ENCODE measurements at regions not wholly inside any gene's neighbourhood (a gene's known extent, or its start where the extent isn't known, plus 50 kb on each side); places are given as distances from the start of the nearest gene placed in this dataset.
"Not testable (repeated sequence)": the region's sequence is repeated elsewhere in the genome, so short reads cannot be mapped to it uniquely, and the experiment has no call there.

- intact Hi-C loops (cut with DNase I) = no loop called here
- Histone ChIP-seq H3K27ac (ENCODE audit: low read length) (no peak overlapping the region), H3K4me3 (ENCODE audit: low read length) (no peak overlapping the region), H3K4me1 (ENCODE audit: control insufficient read depth, insufficient read depth, low read length) (no peaks in the 10 kb centered on the region), H3K9me3 (ENCODE audit: control insufficient read depth, low read length) (no peaks in the 10 kb centered on the region), H3K27me3 (ENCODE audit: control insufficient read depth, insufficient read depth) (no peaks in the 10 kb centered on the region)
- ATAC-seq (no peak), DNase-seq (no peak)
Observed at GRCh38 chr3:86887876-86888275, 103.1 kb downstream of the VGLL3 start.

DNA sequence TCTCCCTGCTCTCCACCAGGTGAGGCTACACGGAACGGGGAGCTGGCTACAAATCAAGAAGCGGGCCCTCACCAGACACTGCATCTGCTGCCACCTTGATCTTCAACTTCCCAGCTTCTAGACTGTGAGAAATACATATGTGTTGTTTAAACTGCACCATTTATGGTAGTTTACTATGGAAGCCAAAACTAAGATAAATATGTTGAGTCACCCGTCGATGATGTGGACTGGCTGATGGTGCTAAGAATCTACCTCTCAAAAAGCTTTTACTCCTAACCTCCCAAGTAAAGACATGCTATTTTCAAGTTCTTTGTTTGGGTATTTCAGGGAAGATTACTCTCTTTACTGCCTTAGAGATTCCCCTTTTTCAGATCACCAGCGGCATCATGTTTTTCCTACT lies 110.9 kb downstream of the VGLL3 start:
- ATAC-seq (no peak), DNase-seq (no peak)
- H3K4me3 ChIP-seq (ENCODE audit: low read length) = no peak overlapping the region
- no peaks in the 10 kb centered on the region for H3K27me3 ChIP-seq (ENCODE audit: control insufficient read depth, insufficient read depth)
- 92% methylated on average over 6 of the region's 6 CpGs for WGBS
- no peaks in the 10 kb centered on the region for H3K4me1 ChIP-seq (ENCODE audit: control insufficient read depth, insufficient read depth, low read length)
- intact Hi-C loops (cut with DNase I) = no loop called here
- no peak overlapping the region for H3K27ac ChIP-seq (ENCODE audit: low read length)
- no peaks in the 10 kb centered on the region for H3K9me3 ChIP-seq (ENCODE audit: control insufficient read depth, low read length)

GRCh38 chr3:86876504-86877181 lies 114.3 kb downstream of the VGLL3 start:
- H3K27me3 ChIP-seq (ENCODE audit: control insufficient read depth, insufficient read depth); H3K9me3 ChIP-seq (ENCODE audit: control insufficient read depth, low read length); DNase-seq; H3K4me1 ChIP-seq (ENCODE audit: control insufficient read depth, insufficient read depth, low read length); ATAC-seq; intact Hi-C loops (cut with DNase I); H3K4me3 ChIP-seq (ENCODE audit: low read length); H3K27ac ChIP-seq (ENCODE audit: low read length): not testable (repeated sequence)
- 69% methylated on average over 5 of the region's 5 CpGs for WGBS

DNA sequence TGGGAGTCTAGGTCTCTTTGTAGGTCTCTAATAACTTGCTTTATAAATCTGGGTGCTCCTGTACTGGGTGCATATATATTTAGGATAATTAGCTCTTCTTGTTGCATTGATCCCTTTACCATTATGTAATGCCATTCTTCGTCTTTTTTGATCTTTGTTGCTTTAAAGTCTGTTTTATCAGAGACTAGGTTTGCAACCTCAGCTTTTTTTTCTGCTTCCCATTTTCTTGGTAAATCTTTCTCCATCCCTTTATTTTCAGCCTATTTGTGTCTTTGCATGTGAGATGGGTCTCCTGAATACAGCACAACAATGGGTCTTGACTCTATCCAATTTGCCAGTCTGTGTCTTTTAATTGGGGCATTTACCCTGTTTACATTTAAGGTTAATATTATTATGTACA lies 116.2 kb downstream of the VGLL3 start:
- ATAC-seq; H3K4me1 ChIP-seq (ENCODE audit: control insufficient read depth, insufficient read depth, low read length); H3K27me3 ChIP-seq (ENCODE audit: control insufficient read depth, insufficient read depth); intact Hi-C loops (cut with DNase I); H3K4me3 ChIP-seq (ENCODE audit: low read length); H3K9me3 ChIP-seq (ENCODE audit: control insufficient read depth, low read length); H3K27ac ChIP-seq (ENCODE audit: low read length); DNase-seq: not testable (repeated sequence)
- WGBS = 94% methylated on average over 1 of the region's 1 CpG

GRCh38 chr3:86869566-86869965 lies 121.4 kb downstream of the VGLL3 start:
- Histone ChIP-seq H3K27me3 (ENCODE audit: control insufficient read depth, insufficient read depth) (no peaks in the 10 kb centered on the region), H3K4me1 (ENCODE audit: control insufficient read depth, insufficient read depth, low read length) (no peaks in the 10 kb centered on the region), H3K4me3 (ENCODE audit: low read length) (no peak overlapping the region), H3K27ac (ENCODE audit: low read length) (no peak overlapping the region), H3K9me3 (ENCODE audit: control insufficient read depth, low read length) (no peaks in the 10 kb centered on the region)
- DNase-seq = no peak
- WGBS = 63% methylated on average over 4 of the region's 4 CpGs
- intact Hi-C loops (cut with DNase I) = no loop called here
- no peak for ATAC-seq

DNA sequence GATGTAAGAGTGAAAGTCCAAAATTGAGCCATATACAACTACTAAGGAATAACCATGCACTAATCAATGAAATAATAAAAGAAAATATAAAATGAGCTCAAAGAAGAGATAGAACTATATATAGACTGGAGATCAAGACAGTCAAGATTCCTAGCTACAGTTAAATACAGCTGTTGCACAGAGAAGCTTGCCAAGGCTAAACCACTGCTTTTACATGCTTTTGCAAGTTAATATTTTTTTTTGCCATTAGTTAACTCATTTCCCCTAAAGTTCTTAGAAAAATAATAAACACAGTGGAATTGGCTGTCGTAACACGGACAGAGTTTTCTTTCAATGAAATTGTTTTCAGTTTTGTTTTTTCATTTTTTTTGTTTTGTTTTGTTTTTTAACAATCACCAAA lies 123.0 kb downstream of the VGLL3 start:
- H3K9me3 ChIP-seq (ENCODE audit: control insufficient read depth, low read length) = no peaks in the 10 kb centered on the region
- no peak for DNase-seq
- no peaks in the 10 kb centered on the region for H3K4me1 ChIP-seq (ENCODE audit: control insufficient read depth, insufficient read depth, low read length)
- no peak overlapping the region for H3K27ac ChIP-seq (ENCODE audit: low read length)
- H3K4me3 ChIP-seq (ENCODE audit: low read length) = no peak overlapping the region
- 33% methylated on average over 2 of the region's 2 CpGs for WGBS
- H3K27me3 ChIP-seq (ENCODE audit: control insufficient read depth, insufficient read depth) = no peaks in the 10 kb centered on the region
- no peak for ATAC-seq
- intact Hi-C loops (cut with DNase I) = no loop called here

GRCh38 chr3:86865506-86865905 lies 125.4 kb downstream of the VGLL3 start:
- Histone ChIP-seq H3K4me3 (ENCODE audit: low read length) (no peak overlapping the region), H3K4me1 (ENCODE audit: control insufficient read depth, insufficient read depth, low read length) (no peaks in the 10 kb centered on the region), H3K27me3 (ENCODE audit: control insufficient read depth, insufficient read depth) (no peaks in the 10 kb centered on the region), H3K9me3 (ENCODE audit: control insufficient read depth, low read length) (no peaks in the 10 kb centered on the region), H3K27ac (ENCODE audit: low read length) (no peak overlapping the region)
- 57% methylated on average over 3 of the region's 3 CpGs for WGBS
- DNase-seq (no peak), ATAC-seq (no peak)
- intact Hi-C loops (cut with DNase I) = no loop called here

DNA sequence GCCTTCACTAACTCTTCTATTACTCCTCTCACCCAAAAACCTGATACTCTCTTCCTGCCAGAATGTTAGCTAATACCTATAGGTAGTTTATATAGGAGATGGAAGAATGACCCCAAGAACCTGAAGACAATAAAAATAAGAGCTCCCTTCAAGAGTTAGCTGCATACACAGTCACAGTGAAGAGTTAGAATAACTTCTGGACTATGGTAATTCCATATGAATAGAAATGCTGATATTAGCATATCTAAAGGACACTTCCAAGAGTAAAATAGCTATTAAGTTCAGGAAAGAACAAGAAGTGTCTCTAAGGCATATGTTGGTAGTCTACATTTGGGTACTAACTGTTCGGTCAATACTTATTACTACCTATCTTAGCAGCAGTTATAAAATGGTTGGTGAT lies 134.2 kb downstream of the VGLL3 start:
- H3K27ac ChIP-seq (ENCODE audit: low read length) = no peak overlapping the region
- H3K4me1 ChIP-seq (ENCODE audit: control insufficient read depth, insufficient read depth, low read length) = no peaks in the 10 kb centered on the region
- no peak overlapping the region for H3K4me3 ChIP-seq (ENCODE audit: low read length)
- no peak for ATAC-seq
- WGBS = 42% methylated on average over 1 of the region's 1 CpG
- no peaks in the 10 kb centered on the region for H3K27me3 ChIP-seq (ENCODE audit: control insufficient read depth, insufficient read depth)
- DNase-seq = no peak
- H3K9me3 ChIP-seq (ENCODE audit: control insufficient read depth, low read length) = no peaks in the 10 kb centered on the region
- intact Hi-C loops (cut with DNase I) = no loop called here

- Histone ChIP-seq H3K4me1 (ENCODE audit: control insufficient read depth, insufficient read depth, low read length) (no peaks in the 10 kb centered on the region), H3K4me3 (ENCODE audit: low read length) (no peak overlapping the region), H3K27ac (ENCODE audit: low read length) (no peak overlapping the region), H3K9me3 (ENCODE audit: control insufficient read depth, low read length) (no peaks in the 10 kb centered on the region), H3K27me3 (ENCODE audit: control insufficient read depth, insufficient read depth) (no peaks in the 10 kb centered on the region)
- 42% methylated on average over 1 of the region's 1 CpG for WGBS
- intact Hi-C loops (cut with DNase I) = no loop called here
- no peak for DNase-seq
- ATAC-seq = no peak
Observed at GRCh38 chr3:86849991-86850390, 141.0 kb downstream of the VGLL3 start.

DNA sequence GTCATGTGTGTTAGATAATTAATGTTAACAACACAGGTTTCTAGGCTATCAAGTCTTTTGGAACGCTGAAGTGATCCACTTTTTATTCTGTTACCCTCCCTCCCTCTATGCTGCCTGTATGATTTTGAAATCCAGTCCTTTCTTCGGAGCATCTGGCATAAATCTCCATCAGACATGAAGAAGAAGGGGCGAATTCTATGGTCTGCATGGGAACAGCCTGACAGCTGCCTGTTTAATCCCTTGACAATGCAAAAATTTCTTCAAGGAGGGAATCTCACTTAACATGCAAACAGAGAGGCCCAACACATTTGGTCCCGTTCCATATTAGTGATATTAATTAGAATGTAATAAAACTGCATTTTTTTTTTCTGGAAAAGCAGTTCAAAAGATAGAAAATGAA lies 145.2 kb downstream of the VGLL3 start:
- WGBS = 55% methylated on average over 4 of the region's 4 CpGs
- intact Hi-C loops (cut with DNase I) = no loop called here
- Histone ChIP-seq H3K4me1 (ENCODE audit: control insufficient read depth, insufficient read depth, low read length) (no peaks in the 10 kb centered on the region), H3K9me3 (ENCODE audit: control insufficient read depth, low read length) (no peaks in the 10 kb centered on the region), H3K4me3 (ENCODE audit: low read length) (no peak overlapping the region), H3K27ac (ENCODE audit: low read length) (no peak overlapping the region), H3K27me3 (ENCODE audit: control insufficient read depth, insufficient read depth) (no peaks in the 10 kb centered on the region)
- no peak for DNase-seq
- ATAC-seq = no peak

- no peaks in the 10 kb centered on the region for H3K27me3 ChIP-seq (ENCODE audit: control insufficient read depth, insufficient read depth)
- H3K27ac ChIP-seq (ENCODE audit: low read length) = no peak overlapping the region
- intact Hi-C loops (cut with DNase I) = no loop called here
- DNase-seq = no peak
- H3K4me1 ChIP-seq (ENCODE audit: control insufficient read depth, insufficient read depth, low read length) = no peaks in the 10 kb centered on the region
- H3K4me3 ChIP-seq (ENCODE audit: low read length) = no peak overlapping the region
- ATAC-seq = no peak
- WGBS = 69% methylated on average over 2 of the region's 2 CpGs
- H3K9me3 ChIP-seq (ENCODE audit: control insufficient read depth, low read length) = no peaks in the 10 kb centered on the region
Observed at GRCh38 chr3:86838927-86839326, 152.0 kb downstream of the VGLL3 start.

- Histone ChIP-seq H3K9me3 (ENCODE audit: control insufficient read depth, low read length) (no peaks in the 10 kb centered on the region), H3K27ac (ENCODE audit: low read length) (no peak overlapping the region), H3K27me3 (ENCODE audit: control insufficient read depth, insufficient read depth) (no peaks in the 10 kb centered on the region), H3K4me3 (ENCODE audit: low read length) (no peak overlapping the region), H3K4me1 (ENCODE audit: control insufficient read depth, insufficient read depth, low read length) (no peaks in the 10 kb centered on the region)
- DNase-seq (no peak), ATAC-seq (no peak)
- intact Hi-C loops (cut with DNase I) = no loop called here
- 100% methylated on average over 1 of the region's 1 CpG for WGBS
Observed at GRCh38 chr3:86837871-86838270, 153.1 kb downstream of the VGLL3 start.

Measured in right cardiac atrium (tissue), 5 donors.